KBM-7 (cell line): ENCODE measurements at regions not wholly inside any gene's neighbourhood (a gene's known extent, or its start where the extent isn't known, plus 50 kb on each side); places are given as distances from the start of the nearest gene placed in this dataset.
"Not testable (repeated sequence)": the region's sequence is repeated elsewhere in the genome, so short reads cannot be mapped to it uniquely, and the experiment has no call there.

Experiments used
- DNase-seq: peaks from one replicate; pipeline ENCODE4 v3.0.0-alpha.2; 2015
- in situ Hi-C: fragments of 300-500 bp; cut with MboI; formaldehyde crosslinking; loops from 2 replicates; pipeline ENCODE4 v1.14.3; 2020; ENCODE audit warnings: low sequenced_read_pairs, low pct_unique_long_range_greater_than_20kb, mixed read lengths

DNA sequence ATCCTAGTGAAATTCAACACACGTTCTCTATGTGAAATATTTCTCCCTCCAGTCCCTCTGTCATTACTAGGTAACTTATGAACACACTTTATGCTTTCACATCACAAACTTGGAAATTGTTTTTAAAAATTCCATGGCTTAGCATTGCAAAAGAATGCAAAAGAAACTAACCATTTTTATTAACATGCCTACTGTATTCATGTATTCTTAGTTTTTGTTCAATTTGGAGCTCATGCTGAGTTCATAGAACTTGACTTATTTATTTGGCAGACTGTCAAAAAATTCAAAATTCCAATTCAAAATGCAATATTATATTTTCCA is 155.0 kb upstream of the SEMA3C start:
- no peak for DNase-seq
- in situ Hi-C loops = no loop called here

DNA sequence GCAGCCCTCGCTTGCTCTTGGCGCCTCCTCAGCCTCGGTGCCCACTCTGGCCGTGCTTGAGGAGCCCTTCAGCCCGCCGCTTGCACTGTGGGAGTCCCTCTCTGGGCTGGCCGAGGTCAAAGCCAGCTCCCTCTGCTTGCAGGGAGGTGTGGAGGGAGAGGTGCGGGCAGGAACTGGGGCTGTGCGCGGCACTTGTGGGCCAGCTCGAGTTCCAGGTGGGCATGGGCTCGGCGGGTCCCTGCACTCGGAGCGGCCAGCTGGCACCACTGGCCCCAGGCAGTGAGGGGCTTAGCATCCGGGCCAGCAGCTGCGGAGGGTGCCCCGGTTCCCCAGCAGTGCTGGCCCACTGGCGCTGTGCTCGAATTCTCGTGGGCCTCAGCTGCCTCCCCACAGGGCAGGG is 152.1 kb upstream of the SEMA3C start:
- in situ Hi-C loops = no loop called here

DNA sequence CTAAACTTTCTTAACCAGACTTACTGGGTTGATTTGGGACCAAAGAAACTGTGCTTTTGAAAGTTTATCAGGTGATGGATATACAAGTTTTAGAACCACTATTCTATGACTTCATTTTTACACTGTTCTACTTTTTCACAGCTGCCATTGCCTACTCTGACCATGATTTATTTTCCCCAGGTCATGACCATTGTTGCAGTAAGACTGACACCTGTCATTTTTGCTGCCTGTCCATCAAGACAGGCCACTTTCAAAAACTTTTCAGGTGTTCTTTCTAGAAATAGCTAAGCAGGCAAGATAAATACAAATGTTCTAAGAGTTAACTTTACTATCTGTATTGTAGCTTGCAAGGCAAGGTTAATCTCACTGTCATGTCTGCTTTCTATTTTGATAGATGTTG is 147.9 kb upstream of the SEMA3C start:
- DNase-seq = no peak
- in situ Hi-C loops = no loop called here

More for the DNA sequence above, 152.1 kb upstream of the SEMA3C start:
- no peak for DNase-seq

DNA sequence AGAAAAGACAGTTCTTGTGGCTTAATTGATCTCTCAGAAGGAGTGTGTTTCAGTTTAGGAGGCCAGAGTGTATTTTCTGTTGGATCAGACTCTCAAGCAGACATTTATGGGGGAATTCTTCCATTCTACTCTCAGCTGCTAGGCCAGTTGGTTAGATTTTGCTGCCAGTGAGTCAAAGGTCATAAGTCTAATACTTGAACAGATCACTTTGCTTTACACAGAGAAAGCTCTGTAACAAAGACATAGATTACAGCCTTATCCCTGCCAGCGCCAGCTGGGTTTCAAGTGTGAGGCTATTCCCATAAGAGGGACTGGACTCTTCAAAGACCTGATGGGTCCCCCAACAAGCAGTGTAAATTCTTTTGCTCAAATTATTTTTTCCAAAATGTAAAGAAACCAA is 145.6 kb upstream of the SEMA3C start:
- DNase-seq = no peak
- in situ Hi-C loops = no loop called here

DNA sequence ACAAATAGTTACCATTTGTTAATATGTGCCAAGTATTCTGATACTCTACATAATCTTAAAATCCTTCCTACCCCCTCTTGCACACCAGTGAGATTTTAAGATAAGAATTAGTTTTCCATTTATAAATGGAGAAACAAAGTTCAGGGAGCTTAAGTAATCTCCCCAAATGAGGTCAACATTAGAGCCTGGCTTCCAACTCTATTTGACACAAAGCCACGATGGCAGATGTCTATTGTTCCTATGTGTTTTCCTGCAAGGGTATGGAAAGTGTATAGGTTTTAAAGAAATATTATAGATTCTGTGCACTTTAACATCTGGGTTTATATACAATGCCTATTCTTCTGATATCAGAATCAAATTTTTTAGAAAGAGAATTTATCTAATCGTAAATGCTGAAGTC is 143.9 kb upstream of the SEMA3C start:
- in situ Hi-C loops = no loop called here
- no peak for DNase-seq

DNA sequence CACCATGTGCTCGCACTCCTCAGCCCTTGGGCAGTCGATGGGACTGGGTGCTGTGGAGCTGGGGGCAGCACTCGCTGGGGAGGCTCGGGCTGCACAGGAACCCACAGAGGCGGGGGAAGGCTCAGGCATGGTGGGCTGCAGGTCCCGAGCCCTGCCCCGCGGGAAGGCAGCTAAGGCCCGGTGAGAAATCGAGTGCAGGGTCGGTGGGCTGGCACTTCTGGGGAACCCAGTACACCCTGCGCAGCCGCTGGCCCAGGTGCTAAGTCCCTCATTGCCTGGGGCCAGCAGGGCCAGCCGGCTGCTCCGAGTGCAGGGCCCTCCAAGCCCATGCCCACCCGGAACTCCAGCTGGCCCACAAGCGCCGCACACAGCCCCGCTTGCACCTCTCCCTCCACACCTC is 138.6 kb upstream of the SEMA3C start:
- DNase-seq, in situ Hi-C loops: not testable (repeated sequence)

DNA sequence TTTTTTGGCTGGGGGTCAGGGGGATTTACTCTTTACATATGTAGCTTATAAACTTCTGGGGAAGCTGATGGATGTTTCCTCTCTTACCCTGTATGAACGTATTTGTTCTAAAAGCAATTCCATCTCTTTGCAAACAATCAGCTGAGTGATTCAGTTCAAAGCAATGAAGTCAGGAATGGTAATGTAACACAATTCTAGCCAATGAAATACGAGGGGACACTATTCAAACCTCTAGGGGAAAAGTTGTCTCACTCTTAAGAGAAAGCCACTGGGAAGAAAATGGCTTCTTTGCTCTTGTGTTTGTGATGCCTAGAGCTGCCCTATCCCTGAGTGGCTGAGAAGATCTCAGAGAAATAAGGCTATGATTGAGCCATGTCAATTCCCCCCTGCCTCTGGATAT is 134.8 kb upstream of the SEMA3C start:
- in situ Hi-C loops = no loop called here
- DNase-seq = no peak

DNA sequence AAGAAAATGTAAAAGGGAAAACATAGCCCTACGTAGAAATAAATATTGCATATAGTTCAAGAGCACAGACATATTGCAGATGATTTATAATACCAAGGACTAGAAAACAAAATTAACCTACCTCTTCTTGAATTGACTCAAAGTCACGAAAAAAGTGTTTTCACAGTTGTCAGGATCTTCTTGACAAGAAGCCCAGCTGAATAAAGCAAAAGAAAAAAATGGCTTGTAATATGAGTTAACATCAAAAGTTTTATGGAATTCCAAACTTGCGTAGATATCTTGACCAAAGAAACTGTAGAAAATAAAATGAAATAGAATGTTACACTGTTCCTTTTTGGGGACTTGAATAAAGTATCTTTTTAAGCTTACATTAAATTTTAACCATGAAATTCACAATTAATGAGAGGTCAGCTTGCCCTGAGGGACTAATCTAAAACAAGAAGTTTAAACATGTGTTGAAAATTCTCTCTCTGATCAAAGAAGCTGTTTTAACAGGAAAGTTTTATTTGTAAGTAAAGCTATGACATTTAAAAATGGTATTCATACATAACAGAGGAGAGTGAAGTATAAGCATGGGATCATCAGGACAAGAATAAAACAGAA is 133.1 kb upstream of the SEMA3C start:
- in situ Hi-C loops = no loop called here
- no peak for DNase-seq

DNA sequence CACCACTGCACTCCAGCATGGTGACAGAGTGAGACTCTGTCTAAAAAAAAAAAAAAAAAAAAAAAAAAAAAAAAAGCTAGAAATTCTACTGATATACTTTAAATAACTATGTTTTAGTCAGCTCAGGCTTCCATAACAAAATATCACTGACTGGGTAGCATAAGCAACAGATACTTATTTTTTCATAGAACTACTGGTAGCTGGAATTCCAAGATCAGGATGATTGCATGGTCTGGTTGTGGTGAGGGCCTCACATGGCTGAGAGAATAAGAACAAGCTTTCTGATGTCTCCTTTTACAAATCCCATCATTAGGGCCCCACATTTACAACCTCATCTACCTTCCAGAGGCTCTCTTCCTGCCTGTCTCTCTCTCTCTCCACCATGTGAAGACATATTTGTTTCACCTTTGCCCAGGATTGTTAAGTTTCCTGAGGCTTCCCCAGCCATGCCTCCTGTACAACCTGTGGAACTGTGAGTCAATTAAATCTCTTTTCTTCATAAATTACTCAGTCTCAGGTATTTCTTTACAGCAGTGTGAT is 126.7 kb upstream of the SEMA3C start:
- in situ Hi-C loops = no loop called here
- DNase-seq = no peak

DNA sequence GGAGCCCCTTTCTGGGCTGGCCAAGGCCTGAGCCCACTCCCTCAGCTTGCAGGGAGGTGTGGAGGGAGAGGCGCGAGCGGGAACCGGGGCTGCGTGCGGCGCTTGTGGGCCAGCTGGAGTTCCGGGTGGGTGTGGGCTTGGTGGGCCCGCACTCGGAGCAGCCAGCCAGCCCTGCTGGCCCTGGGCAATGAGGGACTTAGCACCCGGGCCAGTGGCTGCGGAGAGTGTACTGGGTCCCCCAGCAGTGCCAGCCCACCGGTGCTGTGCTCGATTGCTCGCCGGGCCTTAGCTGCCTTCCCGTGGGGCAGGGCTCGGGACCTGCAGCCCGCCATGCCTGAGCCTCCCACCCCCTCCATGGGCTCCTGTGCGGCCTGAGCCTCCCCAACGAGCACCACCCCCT is 123.8 kb upstream of the SEMA3C start:
- DNase-seq, in situ Hi-C loops: not testable (repeated sequence)

DNA sequence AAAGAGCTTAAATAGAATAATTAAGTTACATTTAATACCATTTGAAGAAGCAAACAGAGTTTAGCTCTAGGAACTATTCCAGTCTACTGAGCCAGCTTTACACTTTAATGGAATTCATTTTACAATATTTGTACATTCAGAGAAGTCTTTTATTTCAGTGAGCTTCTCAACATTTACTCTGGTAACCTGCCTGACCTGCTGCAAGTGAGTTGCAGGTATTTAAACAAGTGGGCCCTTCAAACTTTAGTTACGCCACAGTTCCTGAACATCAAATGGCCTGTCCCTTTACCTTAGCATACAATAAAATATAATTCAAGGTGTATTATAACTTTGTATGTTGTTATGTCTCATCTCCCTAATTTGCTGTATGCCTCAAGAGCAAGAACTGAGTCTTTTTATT is 121.6 kb upstream of the SEMA3C start:
- no peak for DNase-seq
- in situ Hi-C loops = no loop called here

DNA sequence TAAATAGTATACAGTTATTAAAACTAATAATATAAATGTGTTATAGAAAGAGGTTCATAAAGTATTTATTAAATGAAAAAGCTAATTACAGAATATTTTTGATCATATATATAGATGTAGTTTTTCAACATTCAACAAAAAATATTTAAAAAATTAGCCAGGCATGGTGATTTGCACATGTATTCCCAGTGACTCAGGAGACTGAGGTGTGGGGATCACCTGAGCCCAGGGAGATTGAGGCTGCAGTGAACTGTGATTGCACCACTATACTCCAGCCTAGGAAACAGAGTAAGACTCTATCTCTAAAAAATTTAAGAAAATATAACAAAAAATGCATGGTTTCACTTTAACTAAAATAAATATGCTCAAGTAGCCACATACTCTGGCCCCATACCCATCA is 118.0 kb upstream of the SEMA3C start:
- DNase-seq = no peak

DNA sequence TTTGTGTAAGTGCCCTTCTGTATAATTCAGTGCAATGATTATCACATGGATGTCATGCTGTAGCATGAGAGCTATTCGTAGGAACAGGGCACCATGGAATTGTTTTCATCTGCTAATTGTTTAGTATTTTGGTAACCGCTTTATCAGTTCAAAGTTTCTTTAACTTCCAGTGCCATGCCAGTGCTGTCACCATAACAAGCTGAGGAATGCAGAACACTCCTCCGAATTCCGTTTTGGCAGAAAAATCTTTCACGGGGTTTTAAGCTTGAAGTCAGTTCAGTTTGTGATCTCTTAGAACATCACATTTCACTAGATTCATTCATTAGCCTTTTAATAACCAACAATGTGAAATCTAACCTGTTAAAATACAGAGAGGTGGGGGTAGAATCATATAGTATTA is 117.2 kb upstream of the SEMA3C start:
- no peak for DNase-seq
- in situ Hi-C loops = no loop called here

More for the DNA sequence above, 118.0 kb upstream of the SEMA3C start:
- in situ Hi-C loops = no loop called here

DNA sequence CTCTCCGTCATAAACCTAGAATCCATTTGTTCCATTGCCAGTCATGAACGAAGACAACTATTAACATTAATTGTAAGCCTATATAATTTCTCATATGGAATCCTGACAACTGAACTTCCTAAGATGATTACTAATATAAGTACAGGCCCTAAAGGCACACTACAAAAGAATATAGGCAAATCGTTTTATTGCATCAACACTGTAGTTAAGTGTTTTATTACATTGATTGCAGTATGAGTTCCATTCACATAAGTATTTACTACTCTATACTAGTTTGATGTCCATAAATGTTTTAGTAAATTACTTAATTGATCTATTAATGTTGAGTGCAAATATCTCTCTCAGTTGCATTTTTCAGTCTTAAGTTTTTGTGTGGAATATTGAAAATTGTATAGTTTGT is 113.1 kb upstream of the SEMA3C start:
- DNase-seq = no peak
- in situ Hi-C loops = no loop called here

DNA sequence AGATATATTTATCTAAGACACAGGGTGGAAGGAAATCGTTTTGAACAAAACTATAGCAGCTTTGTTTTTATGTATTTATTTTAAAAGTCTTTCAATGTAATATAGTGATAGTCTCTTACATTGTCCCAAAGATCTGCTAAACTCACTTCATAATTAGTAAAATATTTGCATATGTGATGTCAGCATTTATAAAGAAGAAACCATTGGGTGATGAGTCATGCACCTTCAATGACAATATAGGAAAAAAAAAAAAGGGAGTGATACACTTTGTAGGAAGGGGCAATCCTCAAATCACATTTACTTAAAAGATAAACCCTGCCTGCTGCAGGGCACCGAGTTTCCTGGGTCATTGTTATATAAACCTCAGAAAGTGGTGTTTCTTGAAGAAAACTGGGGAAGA is 112.4 kb upstream of the SEMA3C start:
- in situ Hi-C loops = no loop called here
- DNase-seq = no peak

DNA sequence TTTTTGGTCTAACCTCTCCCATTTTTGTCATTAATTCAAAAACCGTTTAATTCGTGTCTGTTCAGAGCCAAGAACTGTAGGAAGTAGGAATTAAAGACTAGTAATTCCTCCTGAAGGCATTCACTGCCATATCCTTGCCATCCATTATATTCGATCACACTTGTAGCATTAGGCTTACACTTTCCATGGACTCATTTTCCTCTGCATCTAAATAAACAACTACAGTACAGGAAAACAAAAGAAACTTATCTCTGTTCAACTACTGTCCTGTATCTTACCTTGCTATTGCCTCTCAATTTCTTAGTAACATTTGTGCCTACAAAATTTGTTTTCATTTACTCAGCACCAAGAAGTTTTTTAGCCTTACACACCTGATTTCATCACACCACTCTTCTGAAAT is 111.6 kb upstream of the SEMA3C start:
- no peak for DNase-seq
- in situ Hi-C loops = no loop called here

DNA sequence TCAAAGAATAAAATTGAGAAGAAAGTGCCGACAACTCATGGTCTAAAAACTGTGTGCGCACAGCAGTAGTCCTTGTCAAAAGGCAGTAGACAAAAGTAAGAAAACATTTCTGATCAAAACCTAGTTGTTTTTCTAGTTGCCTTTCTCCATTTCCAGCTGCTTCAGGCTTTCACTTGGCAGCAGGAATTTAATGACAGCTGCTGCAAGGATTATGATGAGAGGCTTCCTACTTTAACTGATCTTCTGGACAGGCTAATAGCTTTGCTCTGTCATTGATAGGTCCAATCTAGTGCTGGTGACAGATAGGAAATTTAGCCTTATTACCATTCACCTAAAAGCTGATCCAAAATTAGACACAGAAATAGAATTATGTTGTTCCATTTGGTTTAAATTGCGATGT is 110.7 kb upstream of the SEMA3C start:
- in situ Hi-C loops = no loop called here
- no peak for DNase-seq

DNA sequence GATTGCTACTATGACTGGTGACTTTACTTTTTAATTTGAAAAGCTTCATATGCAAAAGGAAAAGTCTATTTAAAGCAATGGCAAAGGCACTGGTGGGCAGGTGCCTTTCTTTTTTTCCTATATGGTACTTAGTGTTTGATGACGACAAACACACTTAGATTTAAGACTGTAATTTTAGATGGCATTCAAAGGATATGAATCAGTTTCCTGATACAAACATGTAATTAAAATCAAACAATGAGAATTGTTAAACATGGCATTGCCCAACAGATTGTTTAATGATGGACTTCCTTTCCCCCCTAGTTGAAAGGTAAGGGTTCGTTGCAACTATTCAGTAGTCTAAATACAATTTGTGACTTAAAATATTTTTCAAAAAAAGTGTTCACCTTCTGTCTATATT is 106.5 kb upstream of the SEMA3C start:
- DNase-seq = no peak
- in situ Hi-C loops = no loop called here

DNA sequence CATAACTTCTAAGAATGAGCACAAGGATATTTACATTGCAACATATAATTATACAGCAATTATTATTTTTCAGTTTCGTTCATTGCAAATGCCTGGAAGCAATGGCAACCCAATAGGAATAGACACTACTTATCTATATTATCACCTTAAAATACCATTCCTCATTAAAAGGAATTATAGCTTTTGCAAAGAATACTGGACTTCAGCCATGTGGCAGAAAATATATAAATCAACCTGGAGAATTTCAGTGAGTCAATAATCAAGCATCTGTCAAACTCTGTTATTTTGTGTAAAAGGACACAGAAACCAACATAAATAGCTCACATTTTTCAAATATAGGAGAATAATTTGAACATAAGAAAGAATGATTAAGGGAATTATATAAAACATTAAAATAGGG is 96.1 kb upstream of the SEMA3C start:
- DNase-seq = no peak
- in situ Hi-C loops = no loop called here

DNA sequence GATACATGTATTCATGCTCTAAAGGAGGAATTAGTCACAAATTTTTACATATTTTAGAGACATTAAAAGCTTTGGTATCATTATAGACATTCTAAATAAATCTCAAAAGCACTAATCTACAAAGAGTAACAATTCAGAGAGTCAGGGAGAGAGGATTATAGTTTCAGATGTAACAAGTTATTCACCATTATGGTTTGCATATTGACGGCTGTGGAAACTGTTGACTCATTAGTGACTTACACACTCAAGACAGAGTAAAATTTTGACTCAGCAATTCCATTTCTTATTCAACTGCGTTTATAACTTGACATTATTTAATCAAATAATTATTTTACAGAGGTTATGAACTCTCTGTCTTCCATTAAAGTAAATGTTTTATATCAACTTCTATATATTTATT is 95.4 kb upstream of the SEMA3C start:
- in situ Hi-C loops = no loop called here
- DNase-seq = no peak

DNA sequence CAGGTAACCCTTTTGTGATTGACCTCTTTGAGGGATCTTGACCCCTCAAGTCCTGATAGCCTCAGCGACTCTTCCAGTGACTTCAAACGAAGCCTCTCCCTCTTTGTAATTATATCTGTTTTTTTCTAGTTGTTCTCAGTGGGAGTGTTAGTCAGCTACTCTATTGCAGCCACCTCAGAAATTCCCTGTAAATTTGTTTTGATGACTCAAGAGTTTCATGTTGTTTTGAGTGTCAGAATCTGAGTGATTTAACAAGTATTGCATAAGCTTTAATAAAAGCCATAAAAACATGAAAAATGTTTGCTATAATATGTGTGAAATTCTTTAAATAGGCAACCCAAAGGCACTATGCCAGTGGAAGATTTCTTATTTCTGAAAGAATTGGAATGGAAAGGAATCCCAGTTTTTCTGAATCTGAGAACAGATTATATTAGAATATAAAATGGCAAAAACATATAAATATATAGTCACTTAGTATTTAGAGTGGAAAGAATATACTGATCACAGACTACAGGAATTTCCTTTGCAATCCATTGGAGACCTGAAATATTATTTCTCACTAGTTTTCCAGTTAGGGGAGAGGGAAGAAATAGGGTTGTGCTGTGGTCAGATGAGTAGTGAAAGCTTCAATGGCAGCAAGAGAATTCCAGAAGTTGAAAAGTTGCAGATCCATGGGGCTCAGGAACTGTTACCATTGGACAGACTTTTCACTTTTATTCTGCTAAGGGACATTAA is 94.4 kb upstream of the SEMA3C start:
- in situ Hi-C loops = no loop called here
- no peak for DNase-seq
